Hippocampal formation (tissue), 2 donors: ENCODE measurements at regions not wholly inside any gene's neighbourhood (a gene's known extent, or its start where the extent isn't known, plus 50 kb on each side); places are given as distances from the start of the nearest gene placed in this dataset.
"Not testable (repeated sequence)": the region's sequence is repeated elsewhere in the genome, so short reads cannot be mapped to it uniquely, and the experiment has no call there.

ENCODE experiments used
- DNase-seq, 2 donors: peaks; one replicate each; lab custom pipeline; 2025; lab: John Stamatoyannopoulos, UW

- no peak for DNase-seq
These were observed 500.4 kb upstream of the ATP2B1 start for GRCh38 chr12:90209029-90209428.

GRCh38 chr12:90208379-90208778, 499.7 kb upstream of the ATP2B1 start:
- not testable (repeated sequence) for DNase-seq

DNA sequence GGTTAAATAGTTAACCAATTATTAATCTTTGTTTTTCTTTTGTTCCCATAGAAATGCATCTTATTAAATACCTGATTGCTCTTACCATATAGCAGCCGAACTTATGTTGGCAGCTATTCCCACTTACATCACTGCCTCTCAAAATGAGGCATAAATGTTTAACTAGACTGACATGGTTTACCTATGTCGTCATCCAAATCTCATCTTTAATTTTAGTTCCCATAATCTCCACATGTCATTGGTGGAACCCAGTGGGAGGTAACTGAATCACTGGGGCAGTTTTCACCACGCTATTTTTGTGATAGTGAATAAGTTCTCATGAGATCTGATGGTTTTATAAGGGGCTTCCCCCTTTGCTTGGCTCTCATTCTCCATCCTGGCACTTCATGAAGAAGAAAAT, 499.2 kb upstream of the ATP2B1 start:
- DNase-seq, result no peak

GRCh38 chr12:90205165-90205564, 496.5 kb upstream of the ATP2B1 start:
- no peak for DNase-seq

DNA sequence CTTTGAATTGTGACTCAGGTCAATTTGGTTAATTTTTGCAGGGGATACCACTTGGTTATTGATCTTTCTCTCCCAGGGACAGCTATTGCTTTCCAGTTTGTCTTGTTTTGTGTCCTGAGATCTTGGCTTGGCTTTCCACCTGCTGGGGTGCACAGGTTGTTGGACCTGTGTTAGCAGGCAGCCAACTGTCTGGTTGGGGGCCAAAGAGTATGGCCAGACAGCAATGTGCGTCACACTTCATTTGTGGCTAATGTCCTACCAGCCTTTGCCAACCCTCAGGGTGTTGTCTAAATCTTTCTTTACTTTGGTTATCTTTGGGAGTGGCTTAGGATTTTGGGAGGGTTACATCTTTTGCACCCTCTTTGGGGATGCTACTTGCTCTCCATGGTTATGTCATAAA, 494.9 kb upstream of the ATP2B1 start:
- DNase-seq, result no peak

- DNase-seq, result no peak
These were observed 490.4 kb upstream of the ATP2B1 start for GRCh38 chr12:90199006-90199405.

DNA sequence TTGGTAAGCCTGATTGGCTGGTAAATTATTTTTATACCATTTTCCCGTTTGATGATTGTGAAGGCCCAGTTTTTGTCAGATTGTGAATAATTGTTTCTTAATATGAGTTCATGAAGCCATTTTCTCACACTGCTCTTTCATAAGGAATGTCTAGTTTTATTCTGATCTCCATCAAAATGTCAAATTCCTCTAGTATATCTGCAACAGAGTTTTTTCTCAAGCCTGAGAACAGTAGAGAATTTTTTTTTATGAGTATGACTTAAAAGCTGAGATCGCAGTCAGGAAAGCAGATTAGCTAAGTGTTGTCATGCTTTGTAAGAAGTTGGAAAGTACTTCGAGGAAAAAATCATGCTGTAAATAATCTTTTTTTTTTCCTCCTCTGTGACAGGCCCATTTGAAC, 484.9 kb upstream of the ATP2B1 start:
- no peak for DNase-seq

GRCh38 chr12:90188857-90189256, 480.2 kb upstream of the ATP2B1 start:
- DNase-seq, result no peak

GRCh38 chr12:90183201-90183600, 474.6 kb upstream of the ATP2B1 start:
- DNase-seq, result no peak

DNA sequence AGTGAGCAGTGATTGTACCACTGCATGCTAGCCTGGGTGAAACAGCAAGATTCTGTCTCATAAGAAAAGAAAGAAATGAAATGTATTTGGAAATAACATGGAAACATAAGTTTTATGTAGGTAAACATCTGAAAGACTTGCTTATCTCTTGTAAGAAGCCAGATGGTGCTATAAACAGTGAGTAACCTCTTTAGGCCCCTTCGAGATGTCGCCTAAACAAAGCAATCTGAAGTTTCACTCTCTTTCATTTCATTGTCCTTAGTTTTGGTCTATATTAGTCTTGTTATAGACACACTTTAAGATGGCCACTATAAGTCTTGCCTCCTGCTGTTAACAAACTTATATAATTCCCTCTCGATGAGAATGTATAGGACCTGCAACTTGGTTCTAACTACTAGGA, 472.6 kb upstream of the ATP2B1 start:
- DNase-seq, result no peak

DNA sequence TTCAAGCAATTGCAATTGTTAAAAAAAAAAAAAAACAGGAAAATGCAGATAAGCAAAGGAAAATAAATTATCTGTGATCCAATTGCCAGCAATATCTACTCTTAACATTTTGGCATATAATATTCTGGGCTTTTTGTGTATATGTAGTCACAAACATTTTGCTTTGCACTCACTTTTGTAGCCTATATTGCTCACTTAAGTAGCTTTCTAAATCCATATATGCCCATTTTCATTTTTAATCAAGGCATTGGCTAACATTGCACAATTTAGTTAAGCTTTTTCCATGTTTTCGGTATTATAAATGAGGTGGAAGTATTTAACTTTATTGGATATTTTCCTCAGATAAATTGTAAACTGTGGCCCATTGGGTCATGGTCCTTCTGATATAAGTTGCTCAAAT, 466.3 kb upstream of the ATP2B1 start:
- no peak for DNase-seq

- no peak for DNase-seq
These were observed 465.5 kb upstream of the ATP2B1 start for GRCh38 chr12:90174198-90174510.

DNA sequence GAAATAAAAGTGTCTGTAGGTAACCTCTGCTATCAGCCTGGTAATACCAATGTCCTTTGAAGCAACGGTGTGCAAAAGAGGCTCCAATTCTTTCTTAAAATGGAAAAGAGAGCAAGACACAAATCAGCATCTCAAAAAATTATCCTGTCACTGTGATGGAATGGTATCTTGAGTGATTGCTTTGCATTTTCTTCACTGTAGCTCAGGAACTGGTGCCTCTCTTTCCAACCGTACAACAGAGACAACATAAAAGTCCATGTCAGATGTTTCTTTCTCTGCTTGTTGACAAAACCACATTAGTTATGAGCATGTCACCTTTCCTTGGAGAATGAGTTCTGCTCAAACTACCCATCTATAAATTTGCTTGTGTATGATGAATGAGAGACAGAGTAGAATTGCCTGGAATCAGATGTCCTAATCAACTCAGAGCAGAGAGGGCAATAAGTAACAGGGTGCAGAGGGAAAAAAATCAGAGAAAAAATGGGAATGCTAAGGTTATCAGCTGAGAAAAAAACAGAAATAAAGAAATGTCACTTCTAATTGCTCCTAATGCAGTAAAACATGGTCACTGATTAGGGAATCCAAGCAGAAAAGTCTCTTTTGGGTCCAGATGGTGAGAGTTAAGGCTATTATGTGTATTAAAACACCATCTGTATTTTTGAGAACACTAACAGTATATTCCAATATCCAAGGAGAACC, 465.0 kb upstream of the ATP2B1 start:
- DNase-seq, result no peak

- no peak for DNase-seq
These were observed 463.9 kb upstream of the ATP2B1 start for GRCh38 chr12:90172524-90172923.

- DNase-seq, result no peak
These were observed 462.1 kb upstream of the ATP2B1 start for GRCh38 chr12:90170740-90171139.

GRCh38 chr12:90167518-90168208, 459.0 kb upstream of the ATP2B1 start:
- DNase-seq, result no peak

GRCh38 chr12:90166671-90167070, 458.0 kb upstream of the ATP2B1 start:
- no peak for DNase-seq

DNA sequence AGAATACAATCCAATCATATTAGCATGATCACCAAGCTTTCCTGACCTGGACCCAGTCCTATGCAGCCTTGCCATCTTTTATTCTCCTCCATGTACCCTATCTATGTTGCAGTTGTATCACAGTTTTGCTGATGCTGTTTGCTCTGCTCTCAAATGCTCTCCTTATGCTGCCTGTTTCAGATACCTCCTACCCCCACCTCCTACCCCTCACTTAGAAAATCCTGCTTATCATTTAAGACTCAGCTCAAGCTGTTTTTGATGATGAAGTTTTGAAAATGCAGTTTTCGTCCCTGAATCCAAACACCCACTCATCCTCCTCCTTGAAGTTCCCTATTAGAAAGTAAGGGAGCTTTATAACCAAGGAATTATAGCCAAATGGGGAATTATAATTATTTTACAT, 457.4 kb upstream of the ATP2B1 start:
- no peak for DNase-seq

GRCh38 chr12:90163975-90164374, 455.3 kb upstream of the ATP2B1 start:
- DNase-seq, result no peak

DNA sequence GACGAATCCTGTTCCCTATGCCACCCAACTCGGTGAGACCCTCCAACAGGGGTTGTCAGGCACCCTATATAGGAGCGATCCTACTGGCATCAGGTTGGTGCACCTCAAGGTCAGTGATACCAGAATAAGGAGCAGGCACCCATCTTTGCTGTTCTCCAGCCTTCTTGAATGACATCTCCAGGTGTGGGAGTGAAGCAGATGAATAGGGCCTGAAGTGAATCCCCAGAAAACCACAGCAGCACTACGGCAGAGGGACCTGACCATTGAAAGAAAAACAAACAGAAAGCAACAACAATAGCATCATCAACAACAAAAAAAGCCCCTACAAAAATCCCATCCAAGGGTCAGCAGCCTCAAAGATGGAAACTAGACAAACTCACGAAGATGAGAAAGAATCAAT, 445.2 kb upstream of the ATP2B1 start:
- DNase-seq, result no peak

DNA sequence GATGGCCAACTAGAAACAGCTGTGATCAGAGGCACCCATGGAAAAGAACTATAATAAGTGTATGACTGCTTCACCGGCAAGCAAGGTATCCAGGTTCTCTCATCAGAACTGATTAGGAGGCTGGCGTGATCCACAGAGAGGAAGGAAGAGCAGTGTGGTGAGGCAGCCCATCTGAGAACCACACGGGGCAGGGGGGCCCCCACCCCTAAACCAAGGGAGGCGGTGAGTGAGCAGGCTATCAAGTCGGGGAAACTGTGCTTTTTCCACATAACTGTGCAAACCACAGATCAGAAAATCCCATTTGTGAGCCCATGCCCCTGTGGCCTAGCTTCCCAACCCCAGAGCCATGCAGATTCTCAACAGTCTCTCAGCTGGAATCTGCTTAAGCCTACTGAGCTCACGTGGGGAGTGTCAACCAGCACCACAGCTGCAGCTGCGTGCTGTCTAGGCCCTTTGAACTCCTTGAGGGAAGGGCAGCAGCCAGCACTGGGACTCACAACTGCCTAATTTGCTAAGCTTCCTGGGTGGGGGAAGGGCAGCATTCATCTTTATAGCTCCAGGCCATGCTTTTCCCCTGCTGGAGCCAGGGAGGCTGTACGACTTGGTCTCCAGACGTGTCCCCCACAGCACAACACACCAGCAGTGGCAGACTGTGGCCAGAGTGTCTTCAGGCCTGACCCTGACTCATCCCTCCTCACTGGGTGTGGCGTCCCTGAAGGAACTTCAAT, 444.4 kb upstream of the ATP2B1 start:
- DNase-seq, result no peak

DNA sequence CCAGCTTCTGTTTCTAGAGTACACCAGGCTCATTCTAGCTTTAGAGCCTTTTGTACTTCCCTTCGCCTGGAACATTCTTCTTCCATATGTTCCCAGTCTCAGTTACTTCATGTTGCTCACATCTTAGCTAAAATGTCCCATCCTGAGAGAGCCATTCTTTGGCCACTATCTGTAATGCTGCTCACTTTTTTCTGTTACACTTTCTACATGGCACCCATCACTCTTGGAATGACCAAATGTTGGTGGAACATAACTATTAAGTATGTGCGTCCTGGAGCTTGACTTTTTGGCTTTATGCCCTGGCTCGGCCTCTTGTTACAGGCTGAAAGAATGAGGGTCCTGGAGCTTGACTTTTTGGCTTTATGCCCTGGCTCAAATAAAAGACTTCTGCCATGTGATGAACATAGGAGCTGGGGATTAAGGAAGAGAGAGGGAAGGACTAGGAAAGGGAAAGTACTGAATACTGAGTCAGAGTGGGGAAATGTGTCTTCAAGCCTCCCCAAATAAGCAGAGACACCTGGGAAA, 442.9 kb upstream of the ATP2B1 start:
- DNase-seq, result no peak

GRCh38 chr12:90149453-90149852, 440.8 kb upstream of the ATP2B1 start:
- DNase-seq, result no peak
